ENCODE measurements at regions not wholly inside any gene's neighbourhood (a gene's known extent, or its start where the extent isn't known, plus 50 kb on each side); places are given as distances from the start of the nearest gene placed in this dataset.

- Histone ChIP-seq H3K36me3 (ENCODE audit: control insufficient read depth in 1 of 2, insufficient read depth in 2 of 2, low read length in 2 of 2) (no peaks in the 10 kb centered on the region), H3K14ac (ENCODE audit: low read length) (no peak overlapping the region), H3K27me3 (ENCODE audit: insufficient read depth, low read length) (no peaks in the 10 kb centered on the region), H2AFZ (ENCODE audit: insufficient read depth, low read length, poor library complexity) (no peak overlapping the region), H3K27ac (ENCODE audit: low read depth, low read length) (no peak overlapping the region), H2BK120ac (ENCODE audit: insufficient read depth, low read length, poor library complexity) (no peak overlapping the region), H2AK5ac (ENCODE audit: low read length) (no peak overlapping the region), H4K12ac (ENCODE audit: low read depth, low read length) (no peak overlapping the region), H3K4ac (ENCODE audit: low read depth, low read length) (no peak overlapping the region), H2BK12ac (ENCODE audit: low read length) (no peak overlapping the region), H4K8ac (ENCODE audit: low read depth, low read length) (no peak overlapping the region), H3K9me3 (ENCODE audit: insufficient read depth, low read depth, low read length) (no peaks in the 10 kb centered on the region), H3K79me1 (ENCODE audit: low read length) (no peaks in the 10 kb centered on the region), H2BK5ac (ENCODE audit: low read depth, low read length, poor library complexity) (no peak overlapping the region), H3K4me3 (ENCODE audit: low read depth, low read length) (no peak overlapping the region), H3K4me2 (ENCODE audit: low read length) (no peak overlapping the region), H3K4me1 (ENCODE audit: control insufficient read depth in 1 of 2, insufficient read depth in 2 of 2, low read length in 2 of 2) (peaks cover 0 to 2% of the 10 kb centered on the region in 2 experiments), H3K79me2 (ENCODE audit: control insufficient read depth, insufficient read depth, low read length, poor library complexity) (no peaks in the 10 kb centered on the region), H3K23ac (ENCODE audit: low read length) (no peak overlapping the region), H3K18ac (ENCODE audit: low read length) (no peak overlapping the region), H4K91ac (ENCODE audit: low read depth, low read length) (no peak overlapping the region), H3K9ac (ENCODE audit: low read length) (no peak overlapping the region)
- DNase-seq: no peak
These were observed 227.1 kb downstream of the DUSP10 start for GRCh38 chr1:221514806-221515205.

- no peak for DNase-seq
- Histone ChIP-seq H3K18ac (ENCODE audit: low read length) (no peak overlapping the region), H3K79me1 (ENCODE audit: low read length) (no peaks in the 10 kb centered on the region), H2BK120ac (ENCODE audit: insufficient read depth, low read length, poor library complexity) (no peak overlapping the region), H3K4me2 (ENCODE audit: low read length) (no peak overlapping the region), H3K27me3 (ENCODE audit: insufficient read depth, low read length) (no peaks in the 10 kb centered on the region), H4K91ac (ENCODE audit: low read depth, low read length) (no peak overlapping the region), H4K12ac (ENCODE audit: low read depth, low read length) (no peak overlapping the region), H3K4me1 (ENCODE audit: control insufficient read depth in 1 of 2, insufficient read depth in 2 of 2, low read length in 2 of 2) (peaks cover 0 to 2% of the 10 kb centered on the region in 2 experiments), H3K9ac (ENCODE audit: low read length) (no peak overlapping the region), H4K8ac (ENCODE audit: low read depth, low read length) (no peak overlapping the region), H2BK12ac (ENCODE audit: low read length) (no peak overlapping the region), H3K14ac (ENCODE audit: low read length) (no peak overlapping the region), H3K4me3 (ENCODE audit: low read depth, low read length) (no peak overlapping the region), H2AFZ (ENCODE audit: insufficient read depth, low read length, poor library complexity) (no peak overlapping the region), H3K27ac (ENCODE audit: low read depth, low read length) (no peak overlapping the region), H3K23ac (ENCODE audit: low read length) (no peak overlapping the region), H3K79me2 (ENCODE audit: control insufficient read depth, insufficient read depth, low read length, poor library complexity) (no peaks in the 10 kb centered on the region), H2BK5ac (ENCODE audit: low read depth, low read length, poor library complexity) (no peak overlapping the region), H3K4ac (ENCODE audit: low read depth, low read length) (no peak overlapping the region), H2AK5ac (ENCODE audit: low read length) (no peak overlapping the region), H3K9me3 (ENCODE audit: insufficient read depth, low read depth, low read length) (no peaks in the 10 kb centered on the region), H3K36me3 (ENCODE audit: control insufficient read depth in 1 of 2, insufficient read depth in 2 of 2, low read length in 2 of 2) (no peaks in the 10 kb centered on the region)
These were observed 226.4 kb downstream of the DUSP10 start for GRCh38 chr1:221515496-221515895.

GRCh38 chr1:221517961-221518360, 223.9 kb downstream of the DUSP10 start:
- WGBS (ENCODE audit: extremely low coverage, insufficient coverage, insufficient read length): no CpG with 5 or more reads among the region's 1 CpG
- no peaks in the 10 kb centered on the region for H3K36me3 ChIP-seq (ENCODE audit: control insufficient read depth in 1 of 2, insufficient read depth in 2 of 2, low read length in 2 of 2)
- H3K27ac ChIP-seq (ENCODE audit: low read depth, low read length): no peak overlapping the region
- H3K9ac ChIP-seq (ENCODE audit: low read length): no peak overlapping the region
- H4K12ac ChIP-seq (ENCODE audit: low read depth, low read length): no peak overlapping the region
- no peak overlapping the region for H2AFZ ChIP-seq (ENCODE audit: insufficient read depth, low read length, poor library complexity)
- DNase-seq: peak in 1 of 2 donors; percentile 46
- no peak overlapping the region for H3K4me3 ChIP-seq (ENCODE audit: low read depth, low read length)
- no peaks in the 10 kb centered on the region for H3K79me2 ChIP-seq (ENCODE audit: control insufficient read depth, insufficient read depth, low read length, poor library complexity)
- no peaks in the 10 kb centered on the region for H3K9me3 ChIP-seq (ENCODE audit: insufficient read depth, low read depth, low read length)
- no peak overlapping the region for H2BK120ac ChIP-seq (ENCODE audit: insufficient read depth, low read length, poor library complexity)
- H3K79me1 ChIP-seq (ENCODE audit: low read length): no peaks in the 10 kb centered on the region
- no peak overlapping the region for H4K8ac ChIP-seq (ENCODE audit: low read depth, low read length)
- no peak overlapping the region for H2BK5ac ChIP-seq (ENCODE audit: low read depth, low read length, poor library complexity)
- H3K4me1 ChIP-seq (ENCODE audit: control insufficient read depth in 1 of 2, insufficient read depth in 2 of 2, low read length in 2 of 2): no peaks in the 10 kb centered on the region
- H3K14ac ChIP-seq (ENCODE audit: low read length): no peak overlapping the region
- no peak overlapping the region for H2BK12ac ChIP-seq (ENCODE audit: low read length)
- H3K27me3 ChIP-seq (ENCODE audit: insufficient read depth, low read length): no peaks in the 10 kb centered on the region
- H3K4me2 ChIP-seq (ENCODE audit: low read length): no peak overlapping the region
- no peak overlapping the region for H3K4ac ChIP-seq (ENCODE audit: low read depth, low read length)
- H4K91ac ChIP-seq (ENCODE audit: low read depth, low read length): no peak overlapping the region
- H2AK5ac ChIP-seq (ENCODE audit: low read length): no peak overlapping the region
- no peak overlapping the region for H3K23ac ChIP-seq (ENCODE audit: low read length)
- no peak overlapping the region for H3K18ac ChIP-seq (ENCODE audit: low read length)

- Histone ChIP-seq H3K79me1 (ENCODE audit: low read length) (no peaks in the 10 kb centered on the region), H3K9ac (ENCODE audit: low read length) (no peak overlapping the region), H2BK5ac (ENCODE audit: low read depth, low read length, poor library complexity) (no peak overlapping the region), H4K12ac (ENCODE audit: low read depth, low read length) (no peak overlapping the region), H3K9me3 (ENCODE audit: insufficient read depth, low read depth, low read length) (no peaks in the 10 kb centered on the region), H3K4me3 (ENCODE audit: low read depth, low read length) (no peak overlapping the region), H3K4me2 (ENCODE audit: low read length) (no peak overlapping the region), H3K27ac (ENCODE audit: low read depth, low read length) (no peak overlapping the region), H3K18ac (ENCODE audit: low read length) (no peak overlapping the region), H3K14ac (ENCODE audit: low read length) (no peak overlapping the region), H3K4me1 (ENCODE audit: control insufficient read depth in 1 of 2, insufficient read depth in 2 of 2, low read length in 2 of 2) (no peaks in the 10 kb centered on the region), H4K8ac (ENCODE audit: low read depth, low read length) (no peak overlapping the region), H2BK12ac (ENCODE audit: low read length) (no peak overlapping the region), H3K27me3 (ENCODE audit: insufficient read depth, low read length) (no peaks in the 10 kb centered on the region), H2BK120ac (ENCODE audit: insufficient read depth, low read length, poor library complexity) (no peak overlapping the region), H4K91ac (ENCODE audit: low read depth, low read length) (no peak overlapping the region), H3K36me3 (ENCODE audit: control insufficient read depth in 1 of 2, insufficient read depth in 2 of 2, low read length in 2 of 2) (no peaks in the 10 kb centered on the region), H3K4ac (ENCODE audit: low read depth, low read length) (no peak overlapping the region), H2AFZ (ENCODE audit: insufficient read depth, low read length, poor library complexity) (no peak overlapping the region), H3K23ac (ENCODE audit: low read length) (no peak overlapping the region), H2AK5ac (ENCODE audit: low read length) (no peak overlapping the region), H3K79me2 (ENCODE audit: control insufficient read depth, insufficient read depth, low read length, poor library complexity) (no peaks in the 10 kb centered on the region)
- WGBS (ENCODE audit: extremely low coverage, insufficient coverage, insufficient read length): no CpG with 5 or more reads among the region's 1 CpG
- DNase-seq: no peak
These were observed 221.6 kb downstream of the DUSP10 start for GRCh38 chr1:221520250-221520649.

GRCh38 chr1:221521686-221522085, 220.2 kb downstream of the DUSP10 start:
- H3K79me1 ChIP-seq (ENCODE audit: low read length): no peaks in the 10 kb centered on the region
- no peak overlapping the region for H3K18ac ChIP-seq (ENCODE audit: low read length)
- H3K27ac ChIP-seq (ENCODE audit: low read depth, low read length): no peak overlapping the region
- no peak for DNase-seq
- no peak overlapping the region for H2BK120ac ChIP-seq (ENCODE audit: insufficient read depth, low read length, poor library complexity)
- H3K36me3 ChIP-seq (ENCODE audit: control insufficient read depth in 1 of 2, insufficient read depth in 2 of 2, low read length in 2 of 2): no peaks in the 10 kb centered on the region
- no peak overlapping the region for H4K8ac ChIP-seq (ENCODE audit: low read depth, low read length)
- H3K4ac ChIP-seq (ENCODE audit: low read depth, low read length): no peak overlapping the region
- no CpG with 5 or more reads among the region's 3 CpGs for WGBS (ENCODE audit: extremely low coverage, insufficient coverage, insufficient read length)
- no peak overlapping the region for H4K12ac ChIP-seq (ENCODE audit: low read depth, low read length)
- no peak overlapping the region for H3K9ac ChIP-seq (ENCODE audit: low read length)
- H4K91ac ChIP-seq (ENCODE audit: low read depth, low read length): no peak overlapping the region
- no peak overlapping the region for H2AFZ ChIP-seq (ENCODE audit: insufficient read depth, low read length, poor library complexity)
- H2BK12ac ChIP-seq (ENCODE audit: low read length): no peak overlapping the region
- H3K14ac ChIP-seq (ENCODE audit: low read length): no peak overlapping the region
- H3K4me2 ChIP-seq (ENCODE audit: low read length): no peak overlapping the region
- no peaks in the 10 kb centered on the region for H3K79me2 ChIP-seq (ENCODE audit: control insufficient read depth, insufficient read depth, low read length, poor library complexity)
- H3K23ac ChIP-seq (ENCODE audit: low read length): no peak overlapping the region
- no peak overlapping the region for H2BK5ac ChIP-seq (ENCODE audit: low read depth, low read length, poor library complexity)
- no peaks in the 10 kb centered on the region for H3K27me3 ChIP-seq (ENCODE audit: insufficient read depth, low read length)
- no peaks in the 10 kb centered on the region for H3K9me3 ChIP-seq (ENCODE audit: insufficient read depth, low read depth, low read length)
- H3K4me3 ChIP-seq (ENCODE audit: low read depth, low read length): no peak overlapping the region
- no peaks in the 10 kb centered on the region for H3K4me1 ChIP-seq (ENCODE audit: control insufficient read depth in 1 of 2, insufficient read depth in 2 of 2, low read length in 2 of 2)
- H2AK5ac ChIP-seq (ENCODE audit: low read length): no peak overlapping the region

Data from trophoblast cell (in vitro differentiated cells and primary cell).